Hippocampal formation (tissue), 2 donors: ENCODE measurements at regions not wholly inside any gene's neighbourhood (a gene's known extent, or its start where the extent isn't known, plus 50 kb on each side); places are given as distances from the start of the nearest gene placed in this dataset.
"Not testable (repeated sequence)": the region's sequence is repeated elsewhere in the genome, so short reads cannot be mapped to it uniquely, and the experiment has no call there.

ENCODE experiments used
- DNase-seq, 2 donors: peaks; one replicate each; lab custom pipeline; 2025; lab: John Stamatoyannopoulos, UW

DNA sequence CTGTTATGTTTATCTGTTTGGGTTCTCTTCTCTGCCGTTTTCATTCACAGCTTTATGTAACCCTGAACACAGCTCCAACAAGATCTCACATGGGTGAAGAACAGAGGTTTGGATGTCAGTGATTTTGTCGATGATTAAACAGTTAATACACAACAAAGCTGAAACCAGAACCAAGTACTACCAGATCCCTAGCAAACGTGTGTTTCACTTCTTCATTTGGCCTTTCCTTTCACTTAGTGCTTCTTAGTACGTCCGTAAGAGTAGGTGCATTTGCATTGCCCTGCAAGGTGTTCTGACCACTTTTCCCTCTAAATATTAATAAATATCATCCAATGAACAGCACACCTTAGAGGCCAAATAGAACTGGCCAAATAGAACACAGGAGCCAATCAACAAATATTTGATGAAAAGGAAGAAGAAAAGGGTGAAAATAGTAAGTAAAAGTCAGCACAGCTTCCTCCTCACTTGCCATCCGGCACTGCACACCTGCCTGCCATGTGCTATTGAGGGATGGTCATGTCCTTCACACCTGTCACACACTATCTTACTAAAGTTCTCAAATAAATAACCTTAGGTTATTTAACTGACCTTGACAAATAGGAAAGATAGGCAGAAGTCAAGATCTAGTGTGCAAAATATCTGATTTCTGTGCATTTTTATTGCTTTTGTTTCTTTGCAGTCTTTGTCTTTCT lies 252.6 kb upstream of the ANKRD30A start:
- DNase-seq, result no peak

DNA sequence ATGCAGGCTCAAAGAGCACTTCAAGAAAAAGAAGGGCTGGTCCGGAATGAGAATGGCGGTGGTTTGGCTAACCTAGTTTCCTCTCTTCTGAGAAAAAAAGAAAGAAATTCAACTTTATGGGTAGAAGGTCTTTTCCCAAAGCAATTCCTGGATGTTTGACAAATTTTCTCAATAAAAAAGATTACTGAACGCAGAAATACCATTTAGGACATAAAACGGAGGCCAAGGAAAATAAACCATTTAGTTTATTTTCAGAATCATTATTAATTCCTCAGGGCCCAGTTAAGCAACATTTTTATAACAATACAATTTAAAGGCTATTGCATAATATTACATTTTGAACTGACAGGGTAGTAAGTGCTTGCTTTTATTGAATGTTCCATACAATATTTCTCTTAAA lies 284.6 kb upstream of the ANKRD30A start:
- DNase-seq, result no peak

DNA sequence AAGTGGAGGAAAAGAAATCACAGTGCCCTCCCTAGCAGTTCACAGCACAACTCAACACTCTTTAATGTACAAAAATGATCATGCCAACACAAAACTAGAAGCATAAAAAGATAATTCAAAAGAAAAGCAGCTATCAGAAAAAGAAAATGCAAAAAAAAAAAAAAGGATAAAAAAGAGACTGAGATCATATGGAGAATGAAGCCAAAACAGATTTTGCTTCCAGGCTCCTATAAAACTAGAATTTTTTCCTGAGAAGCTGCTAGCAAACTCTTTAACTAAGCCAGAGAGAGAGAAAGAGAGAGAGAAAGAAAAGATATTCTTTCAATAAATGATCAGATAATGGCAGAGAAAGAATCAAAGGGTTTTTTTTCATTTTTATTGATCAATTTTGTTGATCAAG lies 288.0 kb upstream of the ANKRD30A start:
- DNase-seq, result no peak

DNA sequence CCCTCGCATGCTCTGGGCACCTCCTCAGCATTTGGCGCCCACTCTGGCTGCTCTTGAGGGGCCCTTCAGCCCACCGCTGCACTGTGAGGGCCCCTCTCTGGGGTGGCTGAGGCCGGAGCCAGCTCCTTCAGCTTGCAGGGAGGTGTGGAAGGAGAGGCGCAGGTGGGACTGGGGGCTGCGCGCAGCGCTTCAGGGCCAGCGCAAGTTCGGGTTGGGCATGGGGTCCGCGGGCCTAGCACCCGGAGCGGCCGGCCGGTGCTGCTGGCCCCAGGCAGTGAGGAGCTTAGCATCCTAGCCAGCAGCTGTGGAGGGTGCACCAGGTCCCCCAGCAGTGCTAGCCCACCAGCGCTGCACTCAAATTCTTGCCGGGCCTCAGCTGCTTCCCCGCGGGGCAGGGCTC lies 305.6 kb upstream of the ANKRD30A start:
- no peak for DNase-seq

DNA sequence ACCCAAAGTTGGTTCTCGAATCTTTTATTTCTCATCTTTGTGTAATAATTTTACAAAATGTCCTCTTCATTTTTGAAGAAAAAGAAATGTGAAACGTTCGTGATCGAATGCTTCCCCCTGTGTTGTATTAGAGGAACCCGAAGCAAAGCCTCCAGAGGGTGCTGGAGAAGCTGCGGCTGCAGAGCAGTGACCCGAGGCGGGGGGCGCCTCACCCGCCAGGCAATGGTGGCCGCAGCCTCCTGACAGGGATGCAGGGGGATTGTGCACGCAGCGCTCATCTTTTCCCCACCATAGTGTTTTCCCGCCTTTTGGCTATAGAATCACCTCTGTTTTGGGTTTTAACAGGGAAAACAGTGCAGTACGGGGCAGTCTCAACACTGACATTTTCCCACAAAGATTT lies 307.5 kb upstream of the ANKRD30A start:
- no peak for DNase-seq

DNA sequence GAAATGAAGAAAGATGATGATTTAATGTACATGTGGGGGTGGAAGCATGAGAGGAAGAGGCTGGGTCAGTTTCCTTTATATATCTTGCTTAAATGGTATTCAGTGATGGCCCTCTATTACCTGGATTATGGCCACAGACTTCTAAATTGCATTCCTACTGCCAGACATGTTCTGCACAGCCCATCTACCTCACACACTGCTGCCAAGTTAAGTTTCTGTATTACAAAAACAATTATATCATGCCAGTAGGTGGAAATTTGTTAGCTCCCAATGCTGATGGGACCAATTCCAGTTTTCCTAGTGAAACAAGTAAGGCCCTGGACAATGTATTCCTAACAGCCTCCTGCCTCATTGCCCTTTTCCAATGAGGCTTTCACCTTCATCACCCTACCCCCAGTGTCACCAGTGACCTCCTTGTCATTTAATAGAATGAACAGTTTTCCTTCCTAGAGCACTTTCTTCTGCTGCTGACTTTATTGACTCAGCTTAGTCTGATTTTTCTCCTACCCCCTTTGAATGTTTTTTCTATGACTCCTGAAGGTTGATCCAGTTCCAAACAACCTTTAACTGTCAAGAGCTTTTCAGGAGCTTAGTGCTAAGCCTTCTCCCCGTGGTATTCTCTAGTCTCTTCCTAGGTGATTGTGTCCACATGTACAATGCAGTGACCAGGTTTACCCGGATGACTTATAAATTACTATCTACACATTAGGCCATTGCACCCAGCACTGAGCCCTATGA lies 316.6 kb upstream of the ANKRD30A start:
- no peak for DNase-seq

DNA sequence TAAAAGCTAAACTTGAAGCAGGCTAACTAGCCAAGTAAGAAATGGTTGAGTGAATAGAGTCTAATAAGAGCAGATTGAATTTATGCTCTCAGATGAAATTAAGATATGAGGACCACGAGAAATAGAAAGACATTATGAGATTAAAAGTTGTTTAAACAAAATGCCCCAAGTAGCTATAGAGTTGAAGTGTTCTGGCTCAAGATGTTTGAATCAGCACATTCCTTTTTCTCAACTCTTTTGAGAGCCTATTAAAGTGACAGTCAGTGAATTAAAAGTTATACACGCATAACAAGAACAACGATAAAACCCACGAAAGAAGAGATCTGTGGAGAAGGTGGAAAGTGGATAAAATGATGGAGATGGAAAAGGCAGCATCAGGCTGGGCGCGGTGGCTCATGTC lies 322.2 kb upstream of the ANKRD30A start:
- DNase-seq, result no peak

DNA sequence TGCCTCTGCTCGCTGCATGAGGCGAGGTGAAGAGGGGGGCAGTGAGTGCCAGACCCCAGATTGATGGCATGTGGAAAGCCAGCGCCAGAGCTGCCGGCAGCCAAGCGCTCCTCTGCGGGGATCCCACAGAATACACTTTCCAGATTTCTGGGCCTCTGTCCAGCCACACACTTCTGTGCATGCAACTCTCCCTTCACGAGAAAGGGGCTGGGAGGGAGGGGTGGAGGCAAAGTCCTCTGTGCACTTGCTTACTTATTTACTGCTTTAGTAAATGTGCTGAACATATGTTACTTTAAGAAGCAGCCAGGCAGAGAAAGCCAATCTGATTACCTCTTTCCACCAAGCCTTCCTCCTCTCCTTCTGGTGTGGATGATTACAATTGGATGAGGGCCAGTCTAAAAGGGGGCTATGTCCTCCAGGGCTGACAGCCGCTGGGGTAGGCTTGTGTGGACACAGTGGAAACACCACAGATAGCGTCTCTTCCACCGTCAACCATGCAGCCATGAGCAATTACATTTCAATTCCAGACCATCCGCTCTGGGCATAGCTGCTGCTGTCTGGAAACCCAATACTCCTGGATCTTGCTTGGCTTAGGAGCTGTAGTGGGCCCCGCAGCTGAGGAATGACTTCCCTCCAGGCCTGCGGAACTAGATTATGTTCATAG lies 322.8 kb upstream of the ANKRD30A start:
- peak in 1 of 2 donors; percentile 32 for DNase-seq

DNA sequence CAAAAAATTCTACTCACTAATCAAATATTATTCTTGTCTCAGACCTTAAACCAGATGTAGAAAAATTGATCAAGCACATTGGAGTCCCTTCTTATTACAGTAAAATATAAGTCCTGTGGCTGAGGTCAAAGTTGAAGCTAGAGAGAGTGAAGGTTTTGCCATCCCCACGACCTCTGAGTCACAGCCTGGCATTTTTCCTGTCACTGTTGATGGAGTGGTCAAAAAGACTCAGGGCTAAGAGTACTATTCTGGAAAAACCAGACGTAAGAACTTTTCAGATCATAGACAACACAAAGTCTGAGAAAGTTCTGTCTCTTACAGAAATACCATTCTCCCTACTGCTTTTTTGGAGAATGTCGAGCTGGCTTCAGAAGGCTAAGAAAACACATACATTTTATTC lies 323.7 kb upstream of the ANKRD30A start:
- no peak for DNase-seq

DNA sequence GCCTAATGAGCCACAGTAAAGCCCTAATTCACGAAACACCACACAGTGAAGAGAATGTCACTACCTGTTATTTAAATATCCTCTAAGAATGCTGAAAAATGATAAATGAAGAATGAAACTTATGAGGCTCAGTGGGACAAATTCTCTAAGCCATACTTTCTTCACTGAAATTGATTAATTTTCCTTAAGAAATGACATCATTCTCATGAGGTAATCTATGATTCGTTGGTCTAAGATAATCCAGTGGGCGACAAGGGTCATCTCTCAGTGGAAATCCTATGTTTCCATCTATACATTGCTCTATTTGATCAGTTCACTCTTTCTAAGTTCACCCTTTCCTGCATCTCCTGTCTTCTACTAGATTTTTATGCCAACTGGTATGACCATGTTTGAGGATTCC lies 330.4 kb upstream of the ANKRD30A start:
- DNase-seq, result no peak

DNA sequence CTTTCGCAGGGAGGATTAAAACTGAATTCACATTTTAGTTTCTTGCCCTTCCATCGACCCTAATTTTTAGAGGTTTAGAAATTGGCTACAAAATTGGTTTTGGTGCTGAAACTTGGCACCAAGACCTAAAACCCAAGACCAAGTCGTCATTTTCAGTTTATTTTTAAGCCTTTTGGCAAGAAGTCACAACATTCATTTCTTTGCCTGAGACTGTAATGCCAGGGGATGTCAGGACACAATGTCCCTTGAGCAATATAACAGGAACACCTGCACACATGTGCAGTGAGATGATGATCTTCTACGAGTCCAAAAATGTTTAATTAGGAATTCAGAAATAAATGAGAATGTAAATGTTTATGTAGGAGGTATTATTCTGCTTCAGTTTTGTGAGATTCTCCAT lies 335.4 kb upstream of the ANKRD30A start:
- no peak for DNase-seq

DNA sequence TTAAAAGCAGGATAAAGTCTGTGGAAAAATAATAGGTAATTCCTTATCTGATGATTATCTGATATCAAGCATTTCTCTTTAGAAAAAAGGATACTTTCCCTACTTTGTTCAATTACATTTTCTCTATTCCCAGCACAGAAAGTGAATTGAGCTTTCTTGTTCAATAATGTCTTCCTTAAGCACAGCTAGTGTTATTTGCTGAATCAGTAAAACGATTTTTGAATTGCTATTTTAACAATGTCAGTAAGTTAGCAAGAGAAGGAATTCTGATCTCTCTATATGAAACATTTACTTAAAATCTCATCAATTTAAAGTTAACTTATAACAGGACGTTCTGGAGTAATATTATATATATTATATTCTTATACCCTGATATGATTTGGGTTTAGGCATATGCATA lies 337.2 kb upstream of the ANKRD30A start:
- no peak for DNase-seq

DNA sequence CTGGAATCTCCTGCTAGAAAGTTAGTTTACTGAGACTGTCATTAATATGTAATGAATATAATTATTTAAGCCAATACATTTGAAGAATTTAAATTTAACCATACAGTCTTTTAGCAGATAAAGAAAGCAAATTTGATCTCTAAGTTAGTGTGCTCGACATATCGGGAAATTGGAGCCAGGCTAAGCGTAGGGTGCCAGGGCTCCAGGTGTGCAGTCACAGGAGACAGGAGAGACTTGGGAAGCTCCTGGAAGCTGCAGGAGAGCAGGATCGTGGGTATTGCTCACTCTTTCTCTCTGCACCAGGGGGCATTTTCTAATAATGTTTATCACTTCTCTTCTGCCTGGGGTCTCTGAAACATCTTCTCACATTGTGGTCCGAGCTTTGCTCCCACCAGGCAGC lies 342.0 kb upstream of the ANKRD30A start:
- DNase-seq, result no peak

DNA sequence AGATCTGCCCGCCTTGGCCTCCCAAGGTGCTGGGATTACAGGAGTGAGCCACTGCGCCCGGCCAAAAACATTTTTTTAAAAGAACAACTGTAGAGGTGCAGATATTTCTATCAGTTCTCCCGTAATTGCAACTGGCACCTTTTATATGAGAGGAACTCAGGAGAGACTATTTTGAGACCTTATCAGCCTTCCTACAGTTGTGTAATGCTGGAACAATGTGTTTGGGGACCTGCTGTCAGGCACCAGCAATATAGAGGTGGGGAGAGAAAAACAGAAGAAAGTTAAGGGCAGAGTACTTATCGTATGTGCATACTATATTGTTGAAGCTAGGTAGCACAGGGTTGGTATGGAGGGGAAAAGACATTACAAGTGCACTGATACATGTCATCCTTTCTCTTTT lies 343.8 kb upstream of the ANKRD30A start:
- no peak for DNase-seq

DNA sequence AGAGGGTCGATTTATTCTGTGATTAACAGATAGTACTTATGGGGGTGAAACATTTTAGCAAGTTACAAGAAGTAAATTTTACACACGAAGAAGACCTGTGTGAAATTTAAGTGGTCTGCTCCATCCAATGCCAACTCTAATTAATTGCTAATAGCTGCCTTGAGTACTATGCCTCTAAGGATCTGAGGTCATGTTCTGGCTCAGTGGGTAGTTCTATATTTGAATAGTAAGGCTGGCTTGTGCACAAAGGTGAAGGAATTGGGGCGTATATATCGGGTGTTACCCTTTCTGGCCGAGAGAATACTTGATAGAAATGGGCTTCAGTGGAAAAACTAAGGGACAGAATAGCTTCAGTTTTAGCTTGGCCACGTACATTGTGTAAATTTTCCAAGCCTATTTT lies 345.2 kb upstream of the ANKRD30A start:
- DNase-seq, result no peak

DNA sequence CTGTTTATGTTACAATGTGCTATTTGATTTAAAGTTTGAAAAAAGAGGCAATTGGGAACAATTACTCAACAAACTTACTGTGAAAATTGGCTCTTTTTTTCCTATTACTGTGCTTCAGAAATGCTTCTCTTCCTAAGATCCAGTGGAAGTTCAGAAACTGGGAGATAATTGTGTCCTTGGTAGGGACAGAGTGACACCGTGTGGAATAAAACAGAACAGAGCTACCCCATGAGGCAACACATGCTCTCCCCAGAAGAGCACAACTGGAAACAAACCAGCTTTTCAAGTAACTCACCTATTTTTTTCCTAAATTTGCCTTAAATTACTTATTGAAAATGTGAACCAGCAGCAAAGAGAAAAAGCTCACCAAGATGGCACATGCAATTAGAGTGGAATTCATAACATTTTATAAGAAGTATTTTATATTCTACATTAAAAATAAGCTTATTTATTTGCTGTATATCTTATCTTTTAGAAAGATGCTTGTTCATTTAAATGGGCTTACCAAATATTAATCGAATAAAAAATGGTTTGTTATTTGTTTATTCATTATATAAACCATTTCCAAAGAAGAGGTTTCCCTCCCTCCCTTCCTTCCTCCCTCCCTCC lies 346.1 kb upstream of the ANKRD30A start:
- peak; percentile 7 to 83 for DNase-seq

DNA sequence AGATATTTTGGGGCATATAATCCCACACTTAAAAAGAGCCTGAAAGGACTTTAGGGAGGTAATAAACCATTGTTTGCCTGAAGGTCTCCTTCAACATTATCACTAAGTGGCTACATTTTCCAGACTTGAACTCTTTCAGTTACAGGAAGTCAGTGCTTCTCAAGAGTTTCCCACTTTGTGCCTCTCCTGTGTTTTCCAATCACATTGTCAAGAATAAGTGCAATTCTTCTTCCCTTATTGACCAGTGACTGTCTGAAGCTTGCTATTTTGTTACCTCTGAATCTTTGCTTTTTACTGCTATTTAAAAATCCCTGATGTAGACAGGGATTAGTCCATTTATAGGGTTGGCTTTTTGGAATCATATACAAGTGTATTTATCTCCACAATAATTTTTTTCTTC lies 346.7 kb upstream of the ANKRD30A start:
- DNase-seq, result no peak

DNA sequence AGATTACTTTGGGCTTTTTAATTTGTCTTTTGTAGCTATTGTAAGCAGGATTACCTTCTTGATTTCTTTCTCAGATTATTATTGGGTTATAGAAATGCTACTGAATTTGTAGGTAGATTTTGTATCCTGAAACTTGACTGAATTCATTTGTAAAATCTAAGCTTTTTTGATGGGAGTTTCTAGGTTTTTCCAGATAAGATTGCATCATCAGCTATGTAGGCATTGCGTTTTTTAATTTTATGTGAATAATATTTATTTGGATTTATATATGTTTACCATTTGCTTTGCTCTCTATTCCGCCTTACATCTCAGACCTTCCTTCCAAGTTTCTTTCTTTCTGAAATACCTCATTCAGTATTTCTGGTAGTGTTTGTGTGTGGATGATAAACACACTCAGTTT lies 351.7 kb upstream of the ANKRD30A start:
- DNase-seq, result no peak

DNA sequence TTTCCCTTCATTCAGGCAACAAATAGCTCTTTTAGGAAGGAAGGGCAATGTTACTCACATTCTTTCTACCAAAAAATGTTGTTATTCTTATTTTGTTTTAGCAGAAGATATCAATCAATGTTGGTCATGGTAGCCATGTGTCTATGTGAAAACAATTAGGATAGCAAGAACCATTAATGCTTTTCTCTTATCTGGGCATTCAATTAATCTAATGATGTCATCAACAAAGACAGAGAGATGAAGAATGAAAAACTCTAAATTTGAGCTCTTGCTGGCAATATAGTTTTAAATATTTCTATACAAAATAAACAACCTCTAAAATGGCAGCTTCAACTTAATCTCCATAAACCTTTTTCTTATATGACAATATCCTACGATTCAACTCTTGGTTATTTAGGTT lies 353.7 kb upstream of the ANKRD30A start:
- DNase-seq, result no peak

DNA sequence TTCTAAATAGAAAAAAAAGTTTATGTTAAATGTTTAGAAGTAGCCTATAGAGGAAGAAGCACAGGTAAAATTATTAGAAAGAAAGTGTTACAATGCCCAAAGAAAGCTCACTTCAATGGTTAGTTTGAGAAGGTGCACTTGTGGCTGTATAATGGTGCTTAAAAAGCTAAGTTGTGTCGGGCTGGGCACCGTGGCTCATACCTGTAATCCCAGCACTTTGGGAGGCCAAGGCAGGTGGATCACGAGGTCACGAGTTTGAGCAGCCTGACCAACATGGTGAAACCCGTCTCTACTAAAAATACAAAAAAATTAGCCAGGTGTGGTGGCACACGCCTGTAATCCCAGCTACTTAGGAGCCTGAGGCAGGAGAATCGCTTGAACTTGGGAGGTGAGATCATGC lies 355.7 kb upstream of the ANKRD30A start:
- DNase-seq, result not testable (repeated sequence)

DNA sequence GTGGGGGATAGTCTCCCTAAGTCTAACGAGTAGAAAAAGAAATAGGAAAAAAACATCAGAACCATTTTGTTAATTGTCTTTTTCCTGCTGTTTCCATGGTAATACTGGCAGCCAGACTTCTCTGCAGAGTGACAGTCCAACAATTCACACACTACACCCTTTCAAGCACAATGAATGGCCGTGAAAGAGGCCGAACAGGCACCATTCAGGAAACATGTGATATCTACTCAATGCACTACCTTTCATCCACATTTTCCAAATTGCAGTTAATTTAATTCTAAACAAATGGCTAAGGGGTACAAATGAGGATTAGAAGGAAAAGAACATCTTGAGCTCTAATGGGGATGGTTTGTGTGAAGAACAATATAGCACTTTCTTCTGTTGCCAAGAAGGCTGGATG lies 358.5 kb upstream of the ANKRD30A start:
- peak; percentile 4 to 78 for DNase-seq

DNA sequence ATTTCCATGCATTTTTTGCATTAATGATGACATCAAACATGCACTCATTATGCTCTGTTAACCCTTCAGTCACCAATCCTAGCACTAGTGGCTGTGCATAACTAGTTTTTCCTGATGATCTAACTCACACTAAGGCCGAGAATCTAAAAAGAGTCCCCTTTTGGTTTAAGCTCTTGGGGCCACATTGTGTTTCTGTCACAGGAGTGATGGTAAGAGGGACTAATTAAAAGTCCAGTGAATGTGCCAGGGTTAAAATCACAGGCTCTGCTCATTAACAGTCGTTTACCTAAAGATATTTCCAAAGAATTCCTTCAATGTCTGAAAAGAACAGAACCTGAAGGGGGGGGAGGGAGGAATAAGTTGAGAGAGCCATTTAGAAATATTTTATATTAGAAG lies 359.0 kb upstream of the ANKRD30A start:
- DNase-seq, result no peak
